Ishikawa (cell line): ENCODE measurements at regions not wholly inside any gene's neighbourhood (a gene's known extent, or its start where the extent isn't known, plus 50 kb on each side); places are given as distances from the start of the nearest gene placed in this dataset.

ENCODE experiments used
- CEBPB ChIP-seq: IDR thresholded peaks from 2 replicates; pipeline ENCODE4 v1.6.1; 2012
- CREB1 ChIP-seq: IDR thresholded peaks from 2 replicates; pipeline ENCODE4 v1.6.1; 2012; ENCODE audit warnings: low read depth
- EGR1 ChIP-seq: IDR thresholded peaks from 2 replicates; pipeline ENCODE4 v1.6.1; 2012
- EP300 ChIP-seq: IDR thresholded peaks from 2 replicates; pipeline ENCODE4 v1.6.1; 2012; ENCODE audit warnings: borderline replicate concordance
- FOXM1 ChIP-seq: IDR thresholded peaks from 2 replicates; pipeline ENCODE4 v1.6.1; 2012; ENCODE audit warnings: low read depth, borderline replicate concordance
- NFIC ChIP-seq: IDR thresholded peaks from 2 replicates; pipeline ENCODE4 v1.6.1; 2012
- RAD21 ChIP-seq: IDR thresholded peaks from 2 replicates; pipeline ENCODE4 v1.6.1; 2012; ENCODE audit warnings: low read depth
- TAF1 ChIP-seq: IDR thresholded peaks from 2 replicates; pipeline ENCODE4 v1.6.1; 2012; ENCODE audit warnings: low read depth, mild to moderate bottlenecking
- TCF12 ChIP-seq: IDR thresholded peaks from 2 replicates; pipeline ENCODE4 v1.6.1; 2012; ENCODE audit warnings: low read depth
- TEAD4 ChIP-seq: IDR thresholded peaks from 2 replicates; pipeline ENCODE4 v1.6.1; 2012
- YY1 ChIP-seq: IDR thresholded peaks from 2 replicates; pipeline ENCODE4 v1.6.1; 2012; ENCODE audit warnings: low read depth
- ZBTB7A ChIP-seq: IDR thresholded peaks from 2 replicates; pipeline ENCODE4 v1.6.1; 2012; ENCODE audit warnings: low read depth
- TF ChIP-seq, protein P1 (sequence below): IDR thresholded peaks from 2 replicates; pipeline ENCODE4 v1.6.1; 2012
- TF ChIP-seq, protein P2 (sequence below): IDR thresholded peaks from 2 replicates; pipeline ENCODE4 v1.6.1; 2012; ENCODE audit warnings: low read depth, mild to moderate bottlenecking
- TF ChIP-seq, protein P3 (sequence below): IDR thresholded peaks from 2 replicates; pipeline ENCODE4 v1.6.1; 2012

GRCh38 chr18:78099979-78100588, 850.4 kb downstream of the GALR1 start:
- no peak for TF ChIP-seq EGR1
- no peak for TF ChIP-seq FOXM1
- no peak for TF ChIP-seq TCF12
- no peak for TF ChIP-seq TAF1
- TF ChIP-seq, protein P1, sequence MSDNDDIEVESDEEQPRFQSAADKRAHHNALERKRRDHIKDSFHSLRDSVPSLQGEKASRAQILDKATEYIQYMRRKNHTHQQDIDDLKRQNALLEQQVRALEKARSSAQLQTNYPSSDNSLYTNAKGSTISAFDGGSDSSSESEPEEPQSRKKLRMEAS: no peak
- no peak for TF ChIP-seq CREB1
- no peak for TF ChIP-seq RAD21
- no peak for TF ChIP-seq ZBTB7A
- TF ChIP-seq TEAD4: no peak
- TF ChIP-seq NFIC: no peak
- no peak for TF ChIP-seq EP300
- no peak for TF ChIP-seq YY1
- TF ChIP-seq, protein P2, sequence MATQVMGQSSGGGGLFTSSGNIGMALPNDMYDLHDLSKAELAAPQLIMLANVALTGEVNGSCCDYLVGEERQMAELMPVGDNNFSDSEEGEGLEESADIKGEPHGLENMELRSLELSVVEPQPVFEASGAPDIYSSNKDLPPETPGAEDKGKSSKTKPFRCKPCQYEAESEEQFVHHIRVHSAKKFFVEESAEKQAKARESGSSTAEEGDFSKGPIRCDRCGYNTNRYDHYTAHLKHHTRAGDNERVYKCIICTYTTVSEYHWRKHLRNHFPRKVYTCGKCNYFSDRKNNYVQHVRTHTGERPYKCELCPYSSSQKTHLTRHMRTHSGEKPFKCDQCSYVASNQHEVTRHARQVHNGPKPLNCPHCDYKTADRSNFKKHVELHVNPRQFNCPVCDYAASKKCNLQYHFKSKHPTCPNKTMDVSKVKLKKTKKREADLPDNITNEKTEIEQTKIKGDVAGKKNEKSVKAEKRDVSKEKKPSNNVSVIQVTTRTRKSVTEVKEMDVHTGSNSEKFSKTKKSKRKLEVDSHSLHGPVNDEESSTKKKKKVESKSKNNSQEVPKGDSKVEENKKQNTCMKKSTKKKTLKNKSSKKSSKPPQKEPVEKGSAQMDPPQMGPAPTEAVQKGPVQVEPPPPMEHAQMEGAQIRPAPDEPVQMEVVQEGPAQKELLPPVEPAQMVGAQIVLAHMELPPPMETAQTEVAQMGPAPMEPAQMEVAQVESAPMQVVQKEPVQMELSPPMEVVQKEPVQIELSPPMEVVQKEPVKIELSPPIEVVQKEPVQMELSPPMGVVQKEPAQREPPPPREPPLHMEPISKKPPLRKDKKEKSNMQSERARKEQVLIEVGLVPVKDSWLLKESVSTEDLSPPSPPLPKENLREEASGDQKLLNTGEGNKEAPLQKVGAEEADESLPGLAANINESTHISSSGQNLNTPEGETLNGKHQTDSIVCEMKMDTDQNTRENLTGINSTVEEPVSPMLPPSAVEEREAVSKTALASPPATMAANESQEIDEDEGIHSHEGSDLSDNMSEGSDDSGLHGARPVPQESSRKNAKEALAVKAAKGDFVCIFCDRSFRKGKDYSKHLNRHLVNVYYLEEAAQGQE: no peak

DNA sequence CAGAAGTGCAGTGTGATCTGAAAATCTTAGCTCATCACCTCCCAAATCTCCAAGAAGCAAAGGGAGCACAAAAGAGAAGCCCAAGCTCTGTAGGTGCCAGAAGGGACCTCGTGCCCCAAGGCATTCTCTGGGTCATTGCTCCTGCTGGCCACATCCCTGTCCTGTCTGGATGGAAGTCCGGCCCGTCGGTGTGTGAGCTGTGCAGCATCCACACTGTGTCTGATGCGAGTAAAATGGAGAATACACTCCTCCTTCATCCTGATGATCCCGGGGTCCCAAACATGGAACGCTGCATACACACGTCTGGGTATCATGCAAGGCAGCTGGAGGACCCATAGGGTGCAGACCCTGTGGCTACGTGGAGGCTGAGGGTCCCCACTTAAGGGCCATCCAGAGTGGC, 851.4 kb downstream of the GALR1 start:
- no peak for TF ChIP-seq TCF12
- TF ChIP-seq FOXM1: no peak
- TF ChIP-seq TAF1: no peak
- TF ChIP-seq EGR1: no peak
- TF ChIP-seq, protein P1: no peak
- no peak for TF ChIP-seq YY1
- TF ChIP-seq CREB1: no peak
- no peak for TF ChIP-seq RAD21
- no peak for TF ChIP-seq NFIC
- TF ChIP-seq, protein P2: no peak
- TF ChIP-seq, protein P3, sequence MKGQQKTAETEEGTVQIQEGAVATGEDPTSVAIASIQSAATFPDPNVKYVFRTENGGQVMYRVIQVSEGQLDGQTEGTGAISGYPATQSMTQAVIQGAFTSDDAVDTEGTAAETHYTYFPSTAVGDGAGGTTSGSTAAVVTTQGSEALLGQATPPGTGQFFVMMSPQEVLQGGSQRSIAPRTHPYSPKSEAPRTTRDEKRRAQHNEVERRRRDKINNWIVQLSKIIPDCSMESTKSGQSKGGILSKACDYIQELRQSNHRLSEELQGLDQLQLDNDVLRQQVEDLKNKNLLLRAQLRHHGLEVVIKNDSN: no peak
- TF ChIP-seq EP300: no peak
- TF ChIP-seq ZBTB7A: no peak
- no peak for TF ChIP-seq CEBPB
- TF ChIP-seq TEAD4: no peak

DNA sequence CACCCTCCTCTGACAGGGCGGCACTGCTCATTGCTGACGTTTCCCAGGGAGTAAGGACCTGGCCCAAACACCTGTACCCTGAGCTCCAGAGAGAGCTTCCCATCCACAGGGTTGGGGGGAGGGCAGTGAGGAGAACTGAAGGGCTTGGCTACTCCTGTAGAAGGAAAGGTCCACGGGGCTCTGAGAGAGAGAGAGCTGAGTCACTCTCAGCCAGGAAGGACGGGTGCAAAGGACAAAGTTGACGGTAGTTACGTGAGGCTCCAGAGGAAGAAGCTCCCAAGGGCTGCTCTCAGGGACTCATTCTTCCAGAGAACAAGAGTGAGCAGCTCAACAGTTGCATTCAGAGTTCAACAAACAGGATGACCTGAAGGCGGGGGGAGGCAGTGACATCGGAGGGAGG, 852.5 kb downstream of the GALR1 start:
- TF ChIP-seq CREB1 (no peak), ZBTB7A (no peak), RAD21 (no peak), EP300 (no peak), TCF12 (no peak), FOXM1 (no peak), CEBPB (no peak), NFIC (no peak), YY1 (no peak), TAF1 (no peak), TEAD4 (no peak), EGR1 (no peak)
- TF ChIP-seq, protein P3: no peak
- TF ChIP-seq, protein P2: no peak
- TF ChIP-seq, protein P1: no peak

- TF ChIP-seq TCF12: no peak
- TF ChIP-seq, protein P1: no peak
- TF ChIP-seq YY1: no peak
- TF ChIP-seq, protein P3: no peak
- TF ChIP-seq EP300: no peak
- no peak for TF ChIP-seq EGR1
- TF ChIP-seq CREB1: no peak
- no peak for TF ChIP-seq NFIC
- TF ChIP-seq FOXM1: no peak
These were observed 856.0 kb downstream of the GALR1 start for GRCh38 chr18:78105611-78106010.
